ENCODE measurements at regions not wholly inside any gene's neighbourhood (a gene's known extent, or its start where the extent isn't known, plus 50 kb on each side); places are given as distances from the start of the nearest gene placed in this dataset.

DNA sequence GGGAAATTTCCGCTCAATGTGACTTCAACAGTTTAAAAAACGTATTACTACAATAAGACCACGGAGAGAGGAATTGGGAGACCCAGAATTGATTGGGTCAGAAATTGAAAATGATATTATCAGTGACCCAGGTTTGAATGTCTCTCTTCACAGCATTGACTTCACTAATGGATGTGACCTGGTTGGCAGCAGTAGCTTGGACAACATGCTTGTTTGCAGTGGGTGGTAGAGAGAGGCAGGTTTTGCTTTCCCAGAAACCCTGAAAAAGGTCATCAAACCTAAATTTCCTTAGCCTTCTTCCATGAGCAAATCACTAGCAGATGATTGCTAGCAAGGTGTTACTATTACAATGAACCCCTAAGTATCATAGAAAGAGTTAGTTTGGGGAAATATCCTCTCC is 89.7 kb upstream of the ANTXRL start:
- TF ChIP-seq CTCF (IDR thresholded peaks at IDR 0.05; ENCODE audit: low read depth, low read length) = no peak
- no peak for TF ChIP-seq EZH2phosphoT487 (IDR thresholded peaks at IDR 0.05; ENCODE audit: low read depth)
